B cell (primary cell): ENCODE measurements at regions not wholly inside any gene's neighbourhood (a gene's known extent, or its start where the extent isn't known, plus 50 kb on each side); places are given as distances from the start of the nearest gene placed in this dataset.

ENCODE experiments used
- ATAC-seq: fragments of 200-7000 bp; cut with Tn5 transposase; one replicate; pipeline ENCODE4 v1.10.0; 2021; ENCODE audit warnings: low read depth, mild to moderate bottlenecking, moderate number of reproducible peaks, moderate library complexity
- CTCF ChIA-PET: fragments of 350-600 bp; sonication (Branson Sonifier 250); formaldehyde crosslinking; loops from one replicate; lab custom pipeline; 2021; ENCODE audit warnings: antibody characterized with exemption, inconsistent platforms; lab: Charles Lee
- POLR2A ChIA-PET: fragments of 350-600 bp; sonication (Branson Sonifier 250); formaldehyde crosslinking; loops from one replicate; lab custom pipeline; 2021; ENCODE audit warnings: antibody characterized with exemption; lab: Charles Lee
- DNase-seq: peaks from one replicate; pipeline ENCODE4 v3.0.0; 2013
- H2AFZ ChIP-seq: 2 replicates; pipeline ENCODE4 v1.6.1; 2012; ENCODE audit warnings: mild to moderate bottlenecking, low read depth, low read length; ENCODE audit not compliant: insufficient read depth, poor library complexity, severe bottlenecking
- H3K27ac ChIP-seq, 2 donors: 1 replicate in 1 of 2; 2 replicates in 1 of 2; pipeline ENCODE4 v1.5.1; 2012 to 2013; ENCODE audit warnings: low read length in 2 of 2, mild to moderate bottlenecking in 2 of 2, moderate library complexity in 1 of 2
- H3K27me3 ChIP-seq, 4 experiments: fragments of 200-600 bp in 1 of 4; sonication (generic) in 1 of 4; replicated peaks in 1 of 4; 1 replicate in 2 of 4; 2 replicates in 2 of 4; pipeline versions ENCODE4 v1.6.1 to v1.7.0; 2013 to 2016; ENCODE audit warnings: low read length in 3 of 4, mild to moderate bottlenecking in 2 of 4, mixed read lengths in 1 of 4, moderate library complexity in 1 of 4; ENCODE audit not compliant: insufficient read depth in 4 of 4, control insufficient read depth in 3 of 4; ENCODE audit errors: control extremely low read depth in 1 of 4
- H3K36me3 ChIP-seq, 2 experiments: replicated peaks in 1 of 2; 1 replicate in 1 of 2; 2 replicates in 1 of 2; pipeline versions ENCODE4 v1.6.1 to v1.7.1; 2013; ENCODE audit warnings: low read length in 1 of 2; ENCODE audit not compliant: insufficient read depth in 2 of 2, control insufficient read depth in 1 of 2; ENCODE audit errors: control extremely low read depth in 1 of 2, extremely low read depth in 1 of 2
- H3K4me1 ChIP-seq, 2 donors: fragments of 200-600 bp in 1 of 2; sonication (generic) in 1 of 2; 1 replicate in 1 of 2; 2 replicates in 1 of 2; pipeline versions ENCODE4 v1.5.1 to v1.6.1; 2013 to 2017; ENCODE audit warnings: low read length in 2 of 2; ENCODE audit not compliant: control insufficient read depth in 2 of 2, insufficient read depth in 2 of 2
- H3K4me2 ChIP-seq: replicated peaks from 2 replicates; pipeline ENCODE3; 2012; ENCODE audit warnings: mild to moderate bottlenecking, low read depth, low read length; ENCODE audit not compliant: poor library complexity, severe bottlenecking
- H3K4me3 ChIP-seq, 5 experiments: fragments of 200-600 bp in 1 of 5; sonication (generic) in 1 of 5; 1 replicate in 3 of 5; 2 replicates in 2 of 5; pipeline versions ENCODE4 v1.5.1 to v1.7.0; 2011 to 2016; ENCODE audit warnings: low read length in 4 of 5, mild to moderate bottlenecking in 4 of 5, low read depth in 2 of 5, control low read depth in 1 of 5, moderate library complexity in 1 of 5; ENCODE audit not compliant: insufficient read depth in 1 of 5; ENCODE audit errors: control extremely low read depth in 1 of 5, extremely low read depth in 1 of 5
- H3K79me2 ChIP-seq: fragments of 200-600 bp; sonication (generic); one replicate; pipeline ENCODE4 v1.6.0; 2016; ENCODE audit warnings: low read length; ENCODE audit not compliant: control insufficient read depth, insufficient read depth
- H3K9ac ChIP-seq: fragments of 200-600 bp; sonication (generic); 2 replicates; pipeline ENCODE4 v1.6.1; 2017; ENCODE audit warnings: mild to moderate bottlenecking, low read length, moderate library complexity
- H3K9me3 ChIP-seq, 3 donors: one replicate each; pipeline versions ENCODE4 v1.6.1 to v1.7.1; 2013; ENCODE audit warnings: low read length in 2 of 3; ENCODE audit not compliant: control insufficient read depth in 2 of 3, insufficient read depth in 1 of 3; ENCODE audit errors: control extremely low read depth in 1 of 3
- H4K20me1 ChIP-seq: 2 replicates; pipeline ENCODE4 v1.6.0; 2012; ENCODE audit warnings: mild to moderate bottlenecking, low read length; ENCODE audit not compliant: insufficient read depth, control insufficient read depth, poor library complexity, severe bottlenecking
- H3K27ac Mint-ChIP-seq: one replicate; pipeline ENCODE4 v1.8.0; 2021; ENCODE audit warnings: mixed read lengths
- H3K27me3 Mint-ChIP-seq: one replicate; pipeline ENCODE4 v1.8.0; 2021; ENCODE audit warnings: mixed read lengths
- H3K4me1 Mint-ChIP-seq: one replicate; pipeline ENCODE4 v1.8.0; 2021; ENCODE audit warnings: mixed read lengths
- H3K4me3 Mint-ChIP-seq: one replicate; pipeline ENCODE4 v1.8.0; 2021; ENCODE audit warnings: mixed read lengths
- H3K9me3 Mint-ChIP-seq: one replicate; pipeline ENCODE4 v1.8.0; 2022; ENCODE audit warnings: mixed read lengths; ENCODE audit not compliant: insufficient read depth
- EZH2 ChIP-seq: IDR thresholded peaks from 2 replicates; pipeline ENCODE4 v1.6.1; 2012; ENCODE audit warnings: borderline replicate concordance, low read depth, mild to moderate bottlenecking, moderate library complexity, low read length; ENCODE audit not compliant: insufficient read depth, poor library complexity, severe bottlenecking
- WGBS: methylation state at CpG from one replicate; pipeline ENCODE4 v1.1.5; 2013; ENCODE audit warnings: missing lambda C conversion rate; ENCODE audit not compliant: insufficient coverage; 5-methylcytosine and 5-hydroxymethylcytosine counted together
- intact Hi-C: fragments of 100-400 bp; cut with micrococcal nuclease; formaldehyde crosslinking; loops from one replicate; pipeline ENCODE4 v1.10.0; 2022
- TF ChIP-seq, protein P1 (sequence below): fragments of 200-600 bp; IDR thresholded peaks from one replicate; pipeline ENCODE4 v1.8.0; 2022; ENCODE audit warnings: antibody characterized with exemption, mild to moderate bottlenecking

DNA sequence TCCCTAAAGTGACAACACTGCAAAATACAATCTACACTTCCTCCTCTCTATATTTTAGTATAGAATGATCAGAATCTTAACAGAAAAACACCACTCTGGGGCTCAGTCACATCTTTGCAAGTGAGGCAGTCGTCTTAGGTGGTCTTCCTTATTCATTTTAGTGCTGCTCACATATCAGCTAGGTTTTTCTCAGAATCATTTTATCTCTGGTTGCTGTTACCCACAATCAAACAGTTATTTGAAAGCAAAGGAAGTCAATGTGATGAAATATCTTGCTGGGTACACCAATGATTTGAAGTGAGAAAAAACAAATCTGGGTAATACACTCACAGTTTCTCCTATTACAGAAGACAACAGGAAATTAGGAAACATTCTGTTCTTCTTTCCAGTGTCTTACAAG is 275.2 kb downstream of the DSEL start:
- H3K4me3 Mint-ChIP-seq: no peak overlapping the region
- H3K27ac Mint-ChIP-seq: no peak overlapping the region
- no peak overlapping the region for H3K4me3 ChIP-seq
- H3K9me3 Mint-ChIP-seq: no peaks in the 10 kb centered on the region
- H3K4me1 ChIP-seq: peaks cover 0 to 3% of the 10 kb centered on the region in 2 donors
- H3K79me2 ChIP-seq: no peaks in the 10 kb centered on the region
- H4K20me1 ChIP-seq: no peaks in the 10 kb centered on the region
- H3K9ac ChIP-seq: no peak overlapping the region
- TF ChIP-seq, protein P1, sequence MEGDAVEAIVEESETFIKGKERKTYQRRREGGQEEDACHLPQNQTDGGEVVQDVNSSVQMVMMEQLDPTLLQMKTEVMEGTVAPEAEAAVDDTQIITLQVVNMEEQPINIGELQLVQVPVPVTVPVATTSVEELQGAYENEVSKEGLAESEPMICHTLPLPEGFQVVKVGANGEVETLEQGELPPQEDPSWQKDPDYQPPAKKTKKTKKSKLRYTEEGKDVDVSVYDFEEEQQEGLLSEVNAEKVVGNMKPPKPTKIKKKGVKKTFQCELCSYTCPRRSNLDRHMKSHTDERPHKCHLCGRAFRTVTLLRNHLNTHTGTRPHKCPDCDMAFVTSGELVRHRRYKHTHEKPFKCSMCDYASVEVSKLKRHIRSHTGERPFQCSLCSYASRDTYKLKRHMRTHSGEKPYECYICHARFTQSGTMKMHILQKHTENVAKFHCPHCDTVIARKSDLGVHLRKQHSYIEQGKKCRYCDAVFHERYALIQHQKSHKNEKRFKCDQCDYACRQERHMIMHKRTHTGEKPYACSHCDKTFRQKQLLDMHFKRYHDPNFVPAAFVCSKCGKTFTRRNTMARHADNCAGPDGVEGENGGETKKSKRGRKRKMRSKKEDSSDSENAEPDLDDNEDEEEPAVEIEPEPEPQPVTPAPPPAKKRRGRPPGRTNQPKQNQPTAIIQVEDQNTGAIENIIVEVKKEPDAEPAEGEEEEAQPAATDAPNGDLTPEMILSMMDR: no peak
- TF ChIP-seq EZH2: no peak
- DNase-seq (no peak), ATAC-seq (no peak)
- no peak overlapping the region for H3K4me2 ChIP-seq
- ChIA-PET POLR2A (no interaction called here), CTCF (no interaction called here)
- no peaks in the 10 kb centered on the region for H3K36me3 ChIP-seq
- H3K27ac ChIP-seq: no peak overlapping the region
- no peaks in the 10 kb centered on the region for H3K27me3 ChIP-seq
- peaks cover 3% of the 10 kb centered on the region for H3K4me1 Mint-ChIP-seq
- H3K9me3 ChIP-seq: no peaks in the 10 kb centered on the region
- H2AFZ ChIP-seq: no peak overlapping the region
- H3K27me3 Mint-ChIP-seq: no peaks in the 10 kb centered on the region
- intact Hi-C loops: no loop called here
- WGBS: no CpG with 5 or more reads among the region's 1 CpG

DNA sequence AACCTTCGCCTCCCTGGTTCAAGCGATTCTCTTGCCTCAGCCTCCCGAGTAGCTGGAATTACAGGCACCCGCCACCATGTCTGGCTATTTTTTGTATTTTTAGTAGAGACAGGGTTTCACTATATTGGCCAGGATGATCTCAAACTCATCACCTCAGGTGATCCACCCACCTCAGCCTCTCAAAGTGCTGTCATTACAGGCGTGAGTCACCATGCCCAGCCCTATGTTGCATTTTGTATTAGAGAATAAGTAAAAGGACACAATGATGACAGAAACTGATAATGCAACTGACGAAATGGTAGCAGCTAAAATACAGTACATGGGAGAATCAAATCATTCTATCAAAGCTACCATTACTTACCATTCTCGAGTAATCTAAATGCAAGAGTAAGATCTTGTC is 276.7 kb downstream of the DSEL start:
- Histone ChIP-seq H3K9me3 (no peaks in the 10 kb centered on the region), H3K4me2 (no peak overlapping the region), H3K27me3 (no peaks in the 10 kb centered on the region), H2AFZ (no peak overlapping the region), H3K36me3 (no peaks in the 10 kb centered on the region), H4K20me1 (no peaks in the 10 kb centered on the region), H3K27ac (no peak overlapping the region), H3K79me2 (no peaks in the 10 kb centered on the region), H3K4me3 (no peak overlapping the region), H3K4me1 (peaks cover 0 to 3% of the 10 kb centered on the region in 2 donors), H3K9ac (no peak overlapping the region)
- Mint-ChIP-seq H3K9me3 (no peaks in the 10 kb centered on the region), H3K27me3 (no peaks in the 10 kb centered on the region), H3K4me3 (no peak overlapping the region), H3K27ac (no peak overlapping the region), H3K4me1 (peaks cover 3% of the 10 kb centered on the region)
- no peak for TF ChIP-seq EZH2
- TF ChIP-seq, protein P1: no peak
- ChIA-PET POLR2A (no interaction called here), CTCF (no interaction called here)
- no peak for ATAC-seq
- intact Hi-C loops: no loop called here
- no peak for DNase-seq
- 67% methylated on average over 1 of the region's 7 CpGs for WGBS
